CD14-positive monocyte (primary cell): ENCODE measurements at regions not wholly inside any gene's neighbourhood (a gene's known extent, or its start where the extent isn't known, plus 50 kb on each side); places are given as distances from the start of the nearest gene placed in this dataset.

Experiments
- DNase-seq, 3 donors: peaks; one replicate each; pipeline ENCODE4 v3.0.0-alpha.2; 2011 to 2022
- H2AFZ ChIP-seq: 2 replicates; pipeline ENCODE4 v1.6.0; 2012; ENCODE audit warnings: mild to moderate bottlenecking, low read depth, low read length, inconsistent platforms; ENCODE audit not compliant: insufficient read depth, poor library complexity, severe bottlenecking
- H3K27ac ChIP-seq, 2 donors: 1 replicate in 1 of 2; 2 replicates in 1 of 2; pipeline ENCODE4 v1.5.1; 2012 to 2013; ENCODE audit warnings: low read length in 2 of 2, control low read depth in 1 of 2, inconsistent platforms in 1 of 2, low read depth in 1 of 2, mild to moderate bottlenecking in 1 of 2
- H3K27me3 ChIP-seq, 2 donors: one replicate each; pipeline versions ENCODE4 v1.6.0 to v1.6.1; 2011 to 2013; ENCODE audit warnings: low read length in 2 of 2; ENCODE audit not compliant: control insufficient read depth in 2 of 2, insufficient read depth in 2 of 2
- H3K36me3 ChIP-seq, 2 donors: replicated peaks in 1 of 2; 1 replicate in 1 of 2; 2 replicates in 1 of 2; pipeline versions ENCODE4 v1.5.1 to v1.6.1; 2012 to 2013; ENCODE audit warnings: low read length in 2 of 2, control low read depth in 1 of 2, inconsistent platforms in 1 of 2, mild to moderate bottlenecking in 1 of 2; ENCODE audit not compliant: insufficient read depth in 2 of 2, control insufficient read depth in 1 of 2
- H3K4me1 ChIP-seq, 2 donors: 1 replicate in 1 of 2; 2 replicates in 1 of 2; pipeline versions ENCODE4 v1.5.1 to v1.6.1; 2012 to 2013; ENCODE audit warnings: low read length in 2 of 2, control low read depth in 1 of 2, inconsistent platforms in 1 of 2, mild to moderate bottlenecking in 1 of 2, moderate library complexity in 1 of 2; ENCODE audit not compliant: insufficient read depth in 2 of 2, control insufficient read depth in 1 of 2
- H3K4me2 ChIP-seq: replicated peaks from 2 replicates; pipeline ENCODE3; 2012; ENCODE audit warnings: low read length, moderate library complexity, mild to moderate bottlenecking; ENCODE audit not compliant: poor library complexity, severe bottlenecking; ENCODE audit errors: extremely low read depth
- H3K4me3 ChIP-seq, 3 experiments: fragments of 200-600 bp in 1 of 3; sonication (generic) in 1 of 3; replicated peaks in 1 of 3; 1 replicate in 2 of 3; 2 replicates in 1 of 3; pipeline ENCODE4 v1.5.1; 2011 to 2013; ENCODE audit warnings: low read length in 3 of 3, mild to moderate bottlenecking in 3 of 3, control low read depth in 2 of 3, low read depth in 2 of 3, inconsistent platforms in 1 of 3, moderate library complexity in 1 of 3
- H3K79me2 ChIP-seq: 2 replicates; pipeline ENCODE4 v1.6.0; 2012; ENCODE audit warnings: mild to moderate bottlenecking, control low read depth, inconsistent platforms, low read length, moderate library complexity; ENCODE audit not compliant: insufficient read depth
- H3K9ac ChIP-seq: 2 replicates; pipeline ENCODE4 v1.6.0; 2017; ENCODE audit warnings: low read length, mild to moderate bottlenecking; ENCODE audit not compliant: insufficient read depth, poor library complexity, severe bottlenecking
- H3K9me3 ChIP-seq, 2 donors: replicated peaks in 1 of 2; 1 replicate in 1 of 2; 2 replicates in 1 of 2; pipeline versions ENCODE4 v1.5.1 to v1.6.1; 2012 to 2013; ENCODE audit warnings: low read length in 2 of 2, control low read depth in 1 of 2; ENCODE audit not compliant: control insufficient read depth in 1 of 2, insufficient read depth in 1 of 2
- H4K20me1 ChIP-seq: 2 replicates; pipeline ENCODE4 v1.6.0; 2012; ENCODE audit warnings: mild to moderate bottlenecking, low read length, control low read depth, moderate library complexity; ENCODE audit not compliant: insufficient read depth
- H3K27ac Mint-ChIP-seq, 7 donors: one replicate each; pipeline ENCODE4 v1.8.0; 2020; ENCODE audit warnings: mild to moderate bottlenecking in 7 of 7, mixed read lengths in 7 of 7, moderate library complexity in 6 of 7, inconsistent platforms in 2 of 7
- H3K27me3 Mint-ChIP-seq, 3 donors: one replicate each; pipeline ENCODE4 v1.8.0; 2021 to 2022; ENCODE audit warnings: low read depth in 3 of 3, mild to moderate bottlenecking in 3 of 3, mixed read lengths in 3 of 3, moderate library complexity in 3 of 3, inconsistent platforms in 1 of 3
- H3K36me3 Mint-ChIP-seq, 2 donors: one replicate each; pipeline ENCODE4 v1.8.0; 2020; ENCODE audit warnings: mixed read lengths in 2 of 2, inconsistent platforms in 1 of 2, mild to moderate bottlenecking in 1 of 2
- H3K4me1 Mint-ChIP-seq: one replicate; pipeline ENCODE4 v1.8.0; 2020; ENCODE audit warnings: mild to moderate bottlenecking, mixed read lengths
- H3K4me3 Mint-ChIP-seq, 2 donors: one replicate each; pipeline ENCODE4 v1.8.0; 2020; ENCODE audit warnings: mild to moderate bottlenecking in 2 of 2, mixed read lengths in 2 of 2, moderate library complexity in 1 of 2
- H3K9me3 Mint-ChIP-seq, 7 donors: one replicate each; pipeline ENCODE4 v1.8.0; 2020 to 2022; ENCODE audit warnings: mixed read lengths in 7 of 7, mild to moderate bottlenecking in 6 of 7, moderate library complexity in 6 of 7, inconsistent platforms in 2 of 7
- CTCF ChIP-seq: fragments of 200-600 bp; IDR thresholded peaks from one replicate; pipeline ENCODE4 v1.8.0; 2022; ENCODE audit warnings: antibody characterized with exemption, mild to moderate bottlenecking
- WGBS: methylation state at CpG from one replicate; pipeline ENCODE4 v1.1.5; 2013; ENCODE audit warnings: missing lambda C conversion rate; ENCODE audit not compliant: insufficient coverage; 5-methylcytosine and 5-hydroxymethylcytosine counted together
- intact Hi-C, 2 donors: fragments of 100-400 bp; cut with micrococcal nuclease; formaldehyde crosslinking; loops; one replicate each; pipeline versions ENCODE4 v1.15.0 to v1.15.1; 2023

DNA sequence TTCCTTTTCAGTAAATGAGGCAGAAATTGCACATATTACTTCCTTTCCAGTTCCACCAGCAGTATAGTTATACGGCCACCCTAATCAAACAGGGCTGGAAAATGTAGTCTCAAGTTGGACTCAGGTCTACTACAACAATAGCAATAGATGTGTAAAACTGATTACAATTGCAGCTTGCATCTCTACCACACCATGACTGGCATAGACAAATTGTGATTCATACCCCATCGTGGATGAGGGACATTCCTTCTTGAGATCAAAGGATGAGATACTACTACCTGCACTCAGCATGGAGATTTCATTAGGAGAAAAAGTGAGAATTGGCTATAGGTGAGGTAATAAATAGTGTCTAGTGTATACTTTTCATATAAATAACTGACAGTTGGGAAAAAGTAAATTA is 1220.8 kb downstream of the TYW1 start:
- Histone ChIP-seq H4K20me1 (no peaks in the 10 kb centered on the region), H3K79me2 (no peaks in the 10 kb centered on the region), H3K4me2 (no peak overlapping the region), H2AFZ (no peak overlapping the region), H3K27ac (no peak overlapping the region), H3K9ac (no peak overlapping the region), H3K9me3 (peaks cover 12 to 50% of the 10 kb centered on the region in 2 donors), H3K36me3 (no peaks in the 10 kb centered on the region), H3K4me1 (no peaks in the 10 kb centered on the region), H3K4me3 (no peak overlapping the region), H3K27me3 (no peaks in the 10 kb centered on the region)
- H3K4me3 Mint-ChIP-seq = no peak overlapping the region
- peaks cover 7 to 46% (median 22%) of the 10 kb centered on the region in 7 donors for H3K9me3 Mint-ChIP-seq
- intact Hi-C loops = no loop called here
- peaks cover 0 to 2% (median 0%) of the 10 kb centered on the region in 3 donors for H3K27me3 Mint-ChIP-seq
- TF ChIP-seq CTCF = no peak
- DNase-seq = no peak
- H3K36me3 Mint-ChIP-seq = no peaks in the 10 kb centered on the region
- H3K4me1 Mint-ChIP-seq = no peaks in the 10 kb centered on the region
- no peak overlapping the region for H3K27ac Mint-ChIP-seq
- no CpG with 5 or more reads among the region's 2 CpGs for WGBS

GRCh38 chr7:68218461-68218860 is 1221.8 kb downstream of the TYW1 start:
- Histone ChIP-seq H3K9ac (no peak overlapping the region), H3K9me3 (peaks cover 13 to 45% of the 10 kb centered on the region in 2 donors), H3K27ac (no peak overlapping the region), H3K4me1 (no peaks in the 10 kb centered on the region), H4K20me1 (no peaks in the 10 kb centered on the region), H2AFZ (no peak overlapping the region), H3K27me3 (no peaks in the 10 kb centered on the region), H3K4me3 (no peak overlapping the region), H3K36me3 (no peaks in the 10 kb centered on the region), H3K4me2 (no peak overlapping the region), H3K79me2 (no peaks in the 10 kb centered on the region)
- H3K4me1 Mint-ChIP-seq = no peaks in the 10 kb centered on the region
- no CpG with 5 or more reads among the region's 1 CpG for WGBS
- no peak for DNase-seq
- no peaks in the 10 kb centered on the region for H3K36me3 Mint-ChIP-seq
- H3K4me3 Mint-ChIP-seq = no peak overlapping the region
- peaks cover 0 to under 1% (median 0%) of the 10 kb centered on the region in 3 donors for H3K27me3 Mint-ChIP-seq
- peaks cover 7 to 40% (median 22%) of the 10 kb centered on the region in 7 donors for H3K9me3 Mint-ChIP-seq
- no peak for TF ChIP-seq CTCF
- no peak overlapping the region for H3K27ac Mint-ChIP-seq
- intact Hi-C loops = no loop called here
